ENCODE measurements at regions not wholly inside any gene's neighbourhood (a gene's known extent, or its start where the extent isn't known, plus 50 kb on each side); places are given as distances from the start of the nearest gene placed in this dataset.
A peak's percentile ranks its signal among the peaks of the same experiment; 100 is the strongest.

- H3K4me1 ChIP-seq: no peaks in the 10 kb centered on the region
- peak; percentile 44 for DNase-seq
- H3K36me3 ChIP-seq: no peaks in the 10 kb centered on the region
- H3K9ac ChIP-seq (ENCODE audit: low read depth in 2 of 2, low read length in 2 of 2): no peak overlapping the region
- no peak overlapping the region for H3K4me3 ChIP-seq
- intact Hi-C loops (cut with DNase I): no loop called here
- no peak for TF ChIP-seq CTCF (IDR thresholded peaks at IDR 0.05)
- no peaks in the 10 kb centered on the region for H3K9me3 ChIP-seq
- H3K27ac ChIP-seq: peak overlapping the region; percentile 19
- H3K27me3 ChIP-seq: no peaks in the 10 kb centered on the region
Measured at GRCh38 chr9:91060520-91061343, 259.1 kb downstream of the SYK start.

- Histone ChIP-seq H3K27ac (peak overlapping the region; percentile 19), H3K4me3 (no peak overlapping the region), H3K9me3 (no peaks in the 10 kb centered on the region), H3K9ac (ENCODE audit: low read depth in 2 of 2, low read length in 2 of 2) (no peak overlapping the region), H3K36me3 (no peaks in the 10 kb centered on the region), H3K4me1 (no peaks in the 10 kb centered on the region), H3K27me3 (no peaks in the 10 kb centered on the region)
- intact Hi-C loops (cut with DNase I): no loop called here
- DNase-seq: no peak
- TF ChIP-seq CTCF (IDR thresholded peaks at IDR 0.05): no peak
Measured at GRCh38 chr9:91061506-91061905, 259.9 kb downstream of the SYK start.

GRCh38 chr9:91062281-91062680 lies 260.7 kb downstream of the SYK start:
- no peak overlapping the region for H3K9ac ChIP-seq (ENCODE audit: low read depth in 2 of 2, low read length in 2 of 2)
- H3K27me3 ChIP-seq: no peaks in the 10 kb centered on the region
- no peaks in the 10 kb centered on the region for H3K9me3 ChIP-seq
- H3K36me3 ChIP-seq: no peaks in the 10 kb centered on the region
- no peaks in the 10 kb centered on the region for H3K4me1 ChIP-seq
- DNase-seq: no peak
- no peak overlapping the region for H3K27ac ChIP-seq
- H3K4me3 ChIP-seq: no peak overlapping the region
- intact Hi-C loops (cut with DNase I): no loop called here
- no peak for TF ChIP-seq CTCF (IDR thresholded peaks at IDR 0.05)

GRCh38 chr9:91063471-91063870 lies 261.9 kb downstream of the SYK start:
- no peaks in the 10 kb centered on the region for H3K9me3 ChIP-seq
- no peak overlapping the region for H3K27ac ChIP-seq
- TF ChIP-seq CTCF (IDR thresholded peaks at IDR 0.05): no peak
- intact Hi-C loops (cut with DNase I): no loop called here
- H3K4me3 ChIP-seq: no peak overlapping the region
- no peak for DNase-seq
- no peaks in the 10 kb centered on the region for H3K4me1 ChIP-seq
- no peaks in the 10 kb centered on the region for H3K27me3 ChIP-seq
- no peak overlapping the region for H3K9ac ChIP-seq (ENCODE audit: low read depth in 2 of 2, low read length in 2 of 2)
- H3K36me3 ChIP-seq: no peaks in the 10 kb centered on the region

GRCh38 chr9:91065231-91066041 lies 263.8 kb downstream of the SYK start:
- no peak for TF ChIP-seq CTCF (IDR thresholded peaks at IDR 0.05)
- Histone ChIP-seq H3K4me3 (no peak overlapping the region), H3K27me3 (no peaks in the 10 kb centered on the region), H3K27ac (no peak overlapping the region), H3K4me1 (no peaks in the 10 kb centered on the region), H3K9ac (ENCODE audit: low read depth in 2 of 2, low read length in 2 of 2) (no peak overlapping the region), H3K36me3 (no peaks in the 10 kb centered on the region), H3K9me3 (no peaks in the 10 kb centered on the region)
- DNase-seq: no peak
- intact Hi-C loops (cut with DNase I): no loop called here

All from colonic mucosa (tissue), 4 donors.